ENCODE measurements at regions not wholly inside any gene's neighbourhood (a gene's known extent, or its start where the extent isn't known, plus 50 kb on each side); places are given as distances from the start of the nearest gene placed in this dataset.

DNA sequence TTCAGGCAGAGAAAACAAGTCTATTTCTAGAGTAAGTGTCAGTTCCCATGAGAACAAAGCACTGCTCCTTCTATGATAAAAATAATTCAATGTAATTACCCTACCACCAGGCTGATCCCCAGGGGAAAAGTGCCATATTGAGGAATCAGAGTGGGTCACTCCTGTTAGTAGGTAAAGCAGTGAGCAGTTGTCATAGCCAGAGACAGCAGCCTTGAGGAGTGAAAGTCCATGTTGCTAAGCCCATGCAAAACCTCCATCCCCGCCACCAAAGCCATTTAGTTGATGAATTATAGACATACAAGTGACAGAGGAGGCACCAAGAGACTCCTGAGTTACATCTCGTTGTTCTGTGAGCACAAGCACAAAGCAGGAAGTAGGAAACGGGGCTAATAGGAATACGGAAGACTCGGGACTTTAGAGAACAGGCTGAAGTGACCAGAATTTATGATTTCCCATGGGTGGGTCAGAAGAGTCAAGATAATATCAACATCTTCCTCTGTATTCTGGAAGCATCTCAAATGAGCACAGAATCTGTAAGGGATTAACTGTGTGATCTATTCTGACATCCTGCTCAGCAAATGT, 197.9 kb downstream of the MAFB start:
- DNase-seq (ENCODE audit: low spot score), result no peak

DNA sequence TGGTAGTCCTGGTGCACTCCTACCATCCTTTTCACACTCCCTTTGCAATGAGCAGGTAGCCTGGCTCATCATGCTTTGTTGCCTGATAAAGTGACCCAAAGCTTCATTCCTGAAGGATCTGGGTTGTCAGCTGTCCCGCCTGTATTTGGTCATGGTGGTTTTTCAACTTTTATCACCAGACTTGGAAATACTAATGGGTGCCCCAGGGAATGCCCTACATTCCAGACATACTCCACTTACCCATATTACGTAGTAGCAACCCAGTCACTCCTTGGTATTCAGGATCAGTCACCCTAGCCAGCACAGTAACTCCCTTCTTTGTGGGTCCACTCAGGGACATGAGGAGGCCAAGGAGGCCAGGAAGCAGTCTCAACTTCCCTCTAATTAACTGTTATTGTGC, 199.2 kb downstream of the MAFB start:
- DNase-seq (ENCODE audit: low spot score), result peak; percentile 68

DNA sequence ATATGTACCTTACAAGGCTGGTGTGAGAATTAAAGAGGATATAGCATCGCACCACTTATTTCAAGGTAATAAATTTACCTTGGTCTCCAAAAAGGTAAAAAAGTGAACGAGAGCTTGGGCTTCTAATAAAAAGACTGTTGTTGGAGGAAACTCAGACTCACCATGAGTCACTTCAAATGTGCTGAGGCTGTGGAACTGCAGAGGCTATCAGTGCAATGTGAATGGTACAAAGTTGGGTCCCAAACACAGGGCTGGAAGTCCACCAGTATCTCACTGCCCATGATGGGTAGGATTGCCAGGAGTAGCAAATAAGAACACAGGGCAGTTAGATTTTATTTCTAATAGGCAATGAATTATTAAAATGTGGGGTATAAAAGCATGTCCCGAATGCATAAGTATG, 200.6 kb downstream of the MAFB start:
- peak; percentile 31 for DNase-seq (ENCODE audit: low spot score)

DNA sequence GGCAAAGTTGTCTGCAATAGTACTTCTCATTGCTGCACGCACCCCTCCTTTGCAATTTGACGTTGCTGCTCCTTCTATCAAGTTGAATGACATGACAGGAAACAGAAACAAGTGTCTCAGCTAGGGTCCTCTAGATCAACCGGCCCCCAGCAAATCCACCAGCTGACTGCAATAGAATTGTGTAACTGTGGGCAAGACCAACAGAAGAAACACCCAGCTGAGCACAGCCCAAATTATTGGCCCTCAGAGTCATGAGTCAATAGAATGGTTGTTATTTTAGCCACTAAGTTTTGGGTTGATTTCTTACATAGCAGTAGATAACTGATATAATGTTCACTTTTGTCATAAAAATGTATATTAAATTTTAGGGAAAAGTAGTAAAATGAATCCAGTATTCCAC, 202.7 kb downstream of the MAFB start:
- no peak for DNase-seq (ENCODE audit: low spot score)

DNA sequence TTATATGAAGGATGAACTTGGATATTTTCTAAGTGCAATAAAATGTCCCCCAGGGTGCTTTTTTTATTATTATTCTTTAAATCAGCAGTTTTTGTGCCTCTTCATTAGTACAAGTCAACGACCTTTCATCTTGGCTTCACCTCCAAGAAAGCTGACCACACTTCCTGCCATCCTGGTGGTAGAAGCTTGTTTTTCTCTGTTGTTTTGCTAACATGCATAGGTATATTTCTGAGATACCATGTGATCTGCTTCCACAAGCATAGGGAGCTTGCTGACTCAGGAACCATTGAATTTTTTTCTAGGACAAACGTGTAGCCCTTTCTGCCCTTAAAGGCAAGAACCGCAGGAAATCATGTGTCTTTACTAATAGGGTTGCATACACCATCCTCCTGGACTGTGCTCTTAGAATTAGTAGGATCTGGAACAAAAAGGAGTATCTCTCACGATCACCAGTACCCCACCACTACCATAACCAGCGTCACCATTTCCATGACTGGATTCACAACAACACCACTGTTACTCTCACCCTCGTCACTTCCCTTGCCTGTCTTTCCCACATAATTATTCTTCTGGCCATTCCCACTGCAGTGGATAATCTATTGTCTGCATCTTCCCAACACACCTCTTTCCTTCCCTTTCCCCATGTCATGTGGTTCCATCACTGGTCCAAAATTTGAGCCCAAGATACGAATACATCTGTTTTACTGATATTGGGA, 207.1 kb downstream of the MAFB start:
- no peak for DNase-seq (ENCODE audit: low spot score)

DNA sequence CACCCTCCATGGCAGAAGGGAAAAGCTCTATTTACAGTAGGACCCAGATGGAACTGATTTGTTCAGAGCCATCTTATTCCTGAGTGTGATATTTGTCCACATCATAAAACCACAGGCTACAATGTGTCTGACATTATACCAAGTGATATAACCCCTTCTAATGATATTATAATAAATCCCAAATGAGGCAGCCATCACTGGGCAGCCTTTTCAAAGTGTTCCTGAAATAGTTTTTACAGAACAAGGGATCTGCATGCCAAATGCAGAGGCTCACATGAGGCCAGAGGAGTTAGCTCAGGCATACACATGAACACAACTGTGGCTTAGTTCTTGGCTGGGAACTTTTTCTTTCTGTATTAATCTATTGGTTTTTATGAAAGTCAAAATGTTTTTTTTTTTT, 207.7 kb downstream of the MAFB start:
- DNase-seq (ENCODE audit: low spot score), result peak; percentile 51

DNA sequence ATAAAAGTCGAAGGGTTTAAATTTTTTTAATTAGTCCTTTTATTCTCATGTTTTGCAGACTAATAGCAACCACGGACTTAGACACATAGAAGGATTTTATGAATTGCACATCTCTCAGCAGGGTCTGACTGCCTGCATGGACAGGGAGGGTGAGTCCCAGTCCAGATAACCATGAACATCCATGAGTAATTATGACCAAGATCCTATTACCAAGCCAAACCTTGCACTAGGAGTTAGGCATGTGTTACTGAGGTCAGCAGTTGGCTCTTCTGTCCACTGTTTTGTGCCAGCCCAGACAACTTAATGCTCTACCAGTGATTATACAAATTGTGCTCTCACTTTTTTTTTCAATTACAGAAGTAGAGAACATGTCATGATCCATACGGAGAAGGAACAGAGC, 211.2 kb downstream of the MAFB start:
- peak; percentile 75 for DNase-seq (ENCODE audit: low spot score)

DNA sequence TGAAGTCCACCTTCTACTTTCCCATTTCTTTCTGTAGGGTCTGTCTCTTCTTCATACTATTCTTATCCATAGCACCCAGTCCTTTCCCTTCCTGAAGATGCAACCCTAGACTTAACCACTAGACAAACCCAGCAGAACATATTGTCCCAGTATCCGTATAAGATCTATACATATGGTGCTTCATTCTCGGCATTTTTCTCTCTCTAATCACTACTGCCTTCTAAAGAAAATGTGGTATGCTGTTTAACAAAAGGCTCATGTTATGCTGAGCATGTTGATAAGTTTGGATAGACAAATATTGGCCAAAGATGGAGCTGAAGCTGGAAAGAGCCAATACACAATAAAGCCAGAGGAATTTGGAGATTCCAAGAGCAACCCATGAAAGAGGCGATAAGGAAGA, 212.6 kb downstream of the MAFB start:
- no peak for DNase-seq (ENCODE audit: low spot score)

DNA sequence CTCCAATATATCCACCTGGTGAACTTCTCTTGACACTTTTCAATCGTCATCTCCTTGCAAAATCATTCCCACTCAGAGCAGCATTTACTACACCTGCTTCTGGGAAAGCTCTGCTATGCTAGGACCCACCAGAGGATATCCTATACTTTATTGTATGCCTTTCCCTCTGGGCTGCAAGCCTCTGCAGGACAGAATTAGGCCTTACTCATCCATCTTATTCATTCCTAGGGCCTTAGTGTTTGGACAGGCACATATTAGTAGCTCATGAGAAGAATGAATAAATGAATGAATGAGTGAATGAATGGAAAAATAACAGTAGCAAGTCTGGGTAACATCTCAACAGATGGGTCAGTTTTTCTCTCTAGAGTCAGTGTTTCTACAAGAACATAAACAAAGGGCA, 216.1 kb downstream of the MAFB start:
- DNase-seq (ENCODE audit: low spot score), result no peak

DNA sequence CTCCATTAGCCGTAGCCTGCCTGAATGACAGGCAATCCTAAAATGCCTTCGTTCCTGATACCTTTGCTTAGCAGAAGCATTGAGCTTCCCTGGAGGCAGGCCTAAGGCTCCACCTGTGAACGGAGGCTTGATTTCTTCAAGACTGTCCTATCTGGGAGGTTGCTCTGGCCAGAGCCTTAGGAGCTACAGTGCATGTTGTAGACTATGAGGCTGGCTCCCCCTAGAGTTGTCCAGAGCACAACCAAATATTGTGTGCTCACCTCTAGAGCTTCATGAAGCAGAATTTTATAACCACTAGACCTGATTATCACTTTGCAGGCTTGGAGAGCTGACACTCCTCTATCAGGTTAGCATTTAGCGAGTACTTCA, 217.8 kb downstream of the MAFB start:
- DNase-seq (ENCODE audit: low spot score), result no peak

DNA sequence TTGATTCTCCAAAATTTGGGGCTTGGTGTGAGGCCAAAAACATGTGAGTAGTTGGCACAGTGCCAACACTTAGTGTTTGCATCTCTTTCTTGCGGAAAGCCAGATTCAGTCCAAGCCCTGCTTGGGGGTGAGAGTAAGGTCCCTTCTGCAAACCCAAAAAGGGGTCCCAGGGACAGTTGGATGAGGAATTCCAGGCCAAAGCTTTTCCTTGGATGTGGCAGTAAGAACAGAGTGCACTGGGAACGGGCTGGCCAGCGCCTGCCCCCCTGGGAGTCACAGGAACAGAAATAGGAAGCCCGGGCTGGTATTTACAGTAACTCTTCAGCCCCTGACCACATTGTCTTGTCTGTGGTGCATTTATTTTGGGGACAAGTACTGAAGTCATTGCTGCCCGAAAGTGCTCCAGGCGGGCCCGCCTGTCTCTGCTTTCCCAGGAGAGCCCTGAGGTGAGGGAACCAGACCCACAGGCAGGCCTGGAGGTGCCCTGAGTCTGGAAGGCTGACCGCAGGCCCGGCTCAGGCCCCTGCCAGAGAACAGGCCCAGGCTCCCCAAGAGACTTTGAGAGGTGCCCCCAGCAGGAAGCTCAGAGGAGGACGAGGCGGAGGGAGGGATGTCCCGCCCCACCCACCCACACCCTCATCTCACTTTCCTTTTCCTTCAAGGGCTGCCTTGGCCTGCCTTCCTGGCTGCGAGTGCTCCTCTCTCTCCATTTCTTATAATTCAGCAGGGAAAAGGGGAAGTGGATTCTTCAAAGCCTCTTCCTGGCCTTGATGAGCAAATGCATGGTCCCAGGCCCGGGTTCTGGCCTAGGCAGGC, 218.4 kb downstream of the MAFB start:
- DNase-seq (ENCODE audit: low spot score), result no peak

DNA sequence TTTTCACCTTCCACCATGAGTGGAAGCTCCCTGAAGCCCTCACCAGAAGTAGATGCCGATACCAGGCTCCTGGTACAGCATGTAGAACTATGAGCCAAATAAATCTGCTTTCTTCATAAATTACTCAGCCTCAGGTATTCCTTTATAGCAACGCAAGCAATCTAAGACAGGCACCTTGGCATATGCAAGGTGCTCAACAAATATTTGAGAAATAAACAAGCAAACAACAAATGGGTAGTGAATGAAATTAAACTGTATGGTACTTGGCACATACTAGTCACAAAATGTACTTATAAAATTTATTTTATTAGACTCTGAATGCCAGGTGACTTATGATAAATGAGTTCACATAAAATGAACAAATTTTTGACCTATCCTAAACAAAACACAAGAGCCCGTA, 220.3 kb downstream of the MAFB start:
- no peak for DNase-seq (ENCODE audit: low spot score)

DNA sequence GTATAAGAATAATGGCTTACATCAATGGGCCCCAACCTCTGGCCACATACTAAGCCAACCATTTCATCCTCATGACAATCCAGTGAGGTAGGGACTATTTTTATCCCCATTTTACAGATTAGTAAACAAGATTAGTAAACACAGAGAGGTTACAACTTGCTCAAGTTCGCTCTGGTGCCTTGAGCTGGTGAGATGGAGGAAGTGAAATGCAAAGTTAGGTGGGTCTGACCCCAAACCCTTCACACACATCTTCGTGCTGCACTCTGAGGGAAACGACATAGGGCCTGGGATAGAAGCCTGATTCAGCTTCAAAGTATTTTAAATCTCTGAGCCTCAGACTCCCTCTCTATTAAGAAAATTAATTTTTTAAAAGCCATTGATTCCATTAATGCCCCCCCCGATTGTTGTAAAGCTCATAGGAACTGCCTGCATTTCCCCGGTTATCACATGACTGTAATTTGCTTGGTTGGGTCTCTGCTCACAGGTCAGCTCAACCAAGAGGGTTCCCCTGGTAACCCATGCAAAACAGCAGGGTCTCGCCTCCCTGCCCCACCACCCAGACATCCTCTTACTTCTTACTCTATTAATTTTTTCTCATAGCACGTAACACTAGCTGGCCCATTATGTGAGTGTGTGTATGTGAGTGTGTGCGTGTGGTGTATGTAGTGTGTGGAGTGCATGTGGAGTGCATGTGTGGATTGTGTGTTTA, 221.2 kb downstream of the MAFB start:
- no peak for DNase-seq (ENCODE audit: low spot score)

DNA sequence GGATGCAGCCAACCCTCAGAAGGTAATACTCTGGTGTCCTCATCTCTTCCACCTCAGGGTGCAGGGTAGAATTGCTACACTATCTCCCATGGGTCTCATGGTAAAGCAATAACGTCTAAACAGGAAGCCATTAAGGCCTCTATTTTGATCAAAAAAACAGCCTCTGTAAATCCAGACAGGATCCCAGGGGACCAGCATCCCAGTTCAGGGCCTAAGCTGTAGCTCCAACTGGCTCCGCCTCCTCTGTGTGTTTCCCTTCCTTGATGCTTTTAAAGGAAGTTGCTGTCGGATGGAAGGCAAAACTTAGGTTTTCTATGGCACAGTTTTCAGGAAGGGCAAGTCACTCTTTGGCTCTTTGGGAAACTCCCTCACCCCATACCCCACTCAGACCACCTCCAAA, 222.0 kb downstream of the MAFB start:
- DNase-seq (ENCODE audit: low spot score), result no peak

DNA sequence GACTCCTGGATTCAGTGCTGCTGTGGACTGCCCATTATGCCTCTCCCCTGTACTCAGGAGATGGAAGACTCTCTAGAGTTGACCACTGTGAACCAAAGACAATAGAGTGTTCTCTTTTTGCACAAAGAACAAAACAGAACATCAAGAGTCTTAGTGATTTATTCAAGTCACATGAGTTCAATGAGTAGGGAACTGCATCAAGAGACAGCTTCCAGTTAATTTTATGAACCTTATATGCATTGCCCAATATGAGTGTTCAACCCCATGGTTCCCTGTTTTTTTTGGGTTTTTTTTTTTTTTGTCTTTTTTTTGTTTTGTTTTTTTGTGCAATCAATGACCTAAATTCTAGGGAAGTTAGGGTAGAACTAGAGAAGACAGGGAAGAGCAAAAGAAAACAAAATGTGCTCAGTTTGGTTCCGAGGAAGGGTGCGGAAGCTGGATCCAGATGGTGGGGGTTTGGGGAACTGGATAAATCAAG, 224.3 kb downstream of the MAFB start:
- no peak for DNase-seq (ENCODE audit: low spot score)

DNA sequence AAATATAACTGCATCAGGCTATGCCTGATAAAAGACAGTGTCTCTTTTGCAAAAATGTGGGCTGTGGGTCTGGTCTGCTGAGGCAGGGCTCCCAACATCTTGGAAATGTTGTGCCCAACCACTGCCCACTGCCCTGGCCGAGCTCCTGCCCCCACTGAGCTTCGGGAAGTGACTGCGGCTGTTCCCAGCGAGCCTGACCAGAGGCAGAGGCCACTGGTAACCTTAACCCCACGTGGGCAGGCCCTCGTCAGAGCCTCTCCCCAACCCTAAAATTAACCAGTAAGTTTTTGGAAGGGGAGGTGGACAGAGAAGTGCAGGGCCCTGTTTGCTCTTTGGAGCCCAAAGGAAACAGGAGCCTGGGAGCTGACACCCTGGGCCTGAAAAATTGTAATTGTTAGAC, 225.9 kb downstream of the MAFB start:
- no peak for DNase-seq (ENCODE audit: low spot score)

DNA sequence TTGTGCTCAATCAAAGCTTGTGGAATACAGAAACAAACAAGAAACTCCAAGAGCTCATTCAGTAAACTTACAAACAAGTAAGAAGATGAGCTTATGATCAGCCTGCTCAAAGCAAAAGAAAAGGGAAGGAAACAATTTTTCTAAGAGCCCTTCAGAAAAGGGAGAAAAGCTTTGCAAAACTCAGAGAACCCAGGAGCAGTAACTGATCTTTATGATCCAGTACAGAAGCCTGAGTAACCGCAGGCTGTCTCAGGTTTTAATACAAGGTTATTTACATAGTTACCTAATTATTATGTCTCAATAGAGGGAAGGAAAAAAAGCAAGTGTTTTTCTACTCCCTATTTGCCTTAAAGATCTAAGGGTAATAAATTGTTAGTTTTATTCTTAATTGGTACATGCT, 226.5 kb downstream of the MAFB start:
- DNase-seq (ENCODE audit: low spot score), result no peak

DNA sequence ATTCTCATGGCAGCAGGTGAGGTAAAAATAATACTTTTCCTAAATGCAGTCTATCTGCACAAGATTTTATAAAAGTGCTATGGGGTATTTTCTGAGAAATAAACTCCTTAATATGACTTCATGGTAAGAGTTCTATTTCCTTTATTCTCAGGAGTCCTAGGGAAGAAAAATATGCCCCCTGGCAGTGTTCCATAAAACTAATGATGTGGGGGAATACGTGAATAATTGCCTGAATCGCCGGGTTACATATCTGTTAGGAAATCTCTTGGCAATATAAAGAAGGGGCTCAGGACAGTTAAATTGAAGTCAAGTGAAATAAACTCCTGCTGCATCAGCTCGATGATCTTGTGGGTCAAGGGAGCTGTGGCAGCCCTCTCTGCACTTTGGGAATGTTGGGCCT, 229.7 kb downstream of the MAFB start:
- DNase-seq (ENCODE audit: low spot score), result no peak

DNA sequence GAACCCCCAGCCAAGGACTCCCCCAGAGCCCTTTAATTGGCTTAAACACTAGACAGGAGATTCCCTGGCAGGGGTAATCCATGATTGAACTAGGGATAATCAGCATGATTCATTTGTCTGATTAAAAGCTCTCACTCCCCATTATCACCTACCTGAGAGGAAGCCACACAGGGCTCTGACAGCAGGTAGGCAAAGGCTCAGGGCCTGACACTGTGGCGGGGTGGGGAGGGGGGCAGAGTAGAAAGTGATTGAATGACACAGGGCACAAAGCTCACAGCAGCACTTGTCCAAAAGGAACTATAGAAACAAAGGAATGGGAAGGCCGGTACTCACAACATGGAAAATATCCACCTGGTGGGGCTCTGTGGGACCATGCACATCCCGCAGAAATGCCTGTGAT, 231.6 kb downstream of the MAFB start:
- no peak for DNase-seq (ENCODE audit: low spot score)

DNA sequence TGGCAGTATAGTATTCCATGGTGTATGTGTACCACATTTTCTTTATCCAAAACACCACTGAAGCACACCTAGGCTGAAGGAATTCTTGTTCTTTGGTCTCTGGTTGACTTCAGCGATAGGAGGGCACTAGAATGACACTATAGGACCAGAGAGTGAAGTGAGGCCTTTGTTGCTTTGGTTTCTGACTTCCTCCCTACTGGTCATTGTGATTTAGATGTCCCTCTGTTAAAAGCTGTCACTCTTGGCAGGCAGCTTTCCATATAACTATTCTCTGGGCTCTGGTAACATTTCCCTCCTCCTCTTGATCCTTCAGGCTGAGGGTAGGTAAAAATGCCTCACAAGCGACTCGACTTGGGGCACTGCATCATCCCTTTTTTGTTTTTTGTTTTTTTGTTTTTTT, 236.3 kb downstream of the MAFB start:
- DNase-seq (ENCODE audit: low spot score), result no peak

DNA sequence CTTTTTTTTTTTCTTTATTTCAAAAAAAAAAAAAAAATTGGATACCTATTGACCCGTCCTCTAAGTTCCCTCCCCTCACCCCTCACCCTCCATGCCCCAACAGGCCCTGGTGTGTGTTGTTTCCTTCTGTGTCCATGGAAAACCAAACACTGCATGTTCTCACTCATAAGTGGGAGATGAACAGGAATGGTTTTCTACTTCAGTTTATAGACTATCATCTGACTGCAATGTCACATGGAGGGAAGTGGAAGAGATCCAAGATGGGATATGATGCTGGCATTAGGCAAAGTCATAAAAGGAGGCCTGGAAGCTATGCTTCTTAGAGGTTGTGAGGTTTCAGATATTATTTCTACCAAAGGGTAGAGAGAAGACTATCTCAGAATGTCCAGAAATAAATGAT, 237.5 kb downstream of the MAFB start:
- DNase-seq (ENCODE audit: low spot score), result no peak

DNA sequence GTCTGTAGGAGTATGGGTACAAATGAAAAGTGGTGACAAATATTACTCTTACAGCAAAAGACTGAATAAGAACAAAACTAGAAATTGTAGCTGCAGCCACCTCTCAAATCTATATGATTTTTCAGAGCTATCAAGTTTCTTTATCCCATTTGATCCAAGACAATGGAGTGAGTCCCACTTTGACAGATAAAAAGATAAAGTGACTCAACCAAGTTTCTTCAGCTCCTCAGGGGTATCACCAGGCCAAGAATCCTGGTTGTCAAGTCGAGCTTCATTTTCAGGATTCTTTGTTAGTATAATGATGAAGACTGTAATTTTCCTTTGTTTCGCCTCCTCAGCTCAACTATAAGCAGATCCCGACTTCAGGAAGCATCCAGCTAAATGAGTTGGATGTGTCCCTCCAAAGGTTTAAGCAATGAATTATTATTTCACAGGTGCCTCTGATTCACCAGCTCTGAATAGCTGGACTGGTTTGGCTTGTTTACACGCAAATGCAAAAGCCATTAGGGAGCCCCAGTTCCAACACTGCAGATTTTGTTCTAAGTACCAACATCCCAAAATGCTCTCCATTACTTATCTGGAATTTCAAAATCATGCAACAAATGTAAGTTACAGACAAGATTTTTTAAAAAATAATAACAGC, 238.9 kb downstream of the MAFB start:
- no peak for DNase-seq (ENCODE audit: low spot score)
